HG03025 (cell line): ENCODE measurements at regions not wholly inside any gene's neighbourhood (a gene's known extent, or its start where the extent isn't known, plus 50 kb on each side); places are given as distances from the start of the nearest gene placed in this dataset.

Experiments used
- ATAC-seq: cut with Tn5 transposase; IDR thresholded peaks from one replicate; pipeline ENCODE4 v1.9.1; 2021; ENCODE audit warnings: mild to moderate bottlenecking, moderate library complexity; ENCODE audit not compliant: unreplicated experiment, low FRiP score

DNA sequence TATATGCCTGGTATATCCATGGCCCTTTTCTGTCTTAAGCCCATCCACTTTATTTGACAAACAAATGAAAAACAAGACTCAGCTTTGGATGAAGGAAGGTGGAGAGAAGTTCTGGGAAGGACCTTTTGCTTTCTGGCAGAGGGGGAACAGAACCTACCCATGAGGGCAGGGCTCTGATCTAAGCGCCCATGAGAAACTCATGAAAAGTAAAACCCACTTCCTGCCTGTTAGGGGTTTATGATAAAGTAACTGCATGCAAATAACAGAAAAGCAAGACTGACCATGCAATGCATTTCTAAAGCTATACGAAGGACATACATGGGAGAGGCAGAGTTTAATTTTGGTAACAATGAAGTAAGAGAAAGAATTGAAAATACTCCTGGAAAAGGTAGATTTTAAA is 181.9 kb upstream of the ADRA1B start:
- no peak for ATAC-seq

- no peak for ATAC-seq
Measured at GRCh38 chr5:159735036-159735435, 181.2 kb upstream of the ADRA1B start.

DNA sequence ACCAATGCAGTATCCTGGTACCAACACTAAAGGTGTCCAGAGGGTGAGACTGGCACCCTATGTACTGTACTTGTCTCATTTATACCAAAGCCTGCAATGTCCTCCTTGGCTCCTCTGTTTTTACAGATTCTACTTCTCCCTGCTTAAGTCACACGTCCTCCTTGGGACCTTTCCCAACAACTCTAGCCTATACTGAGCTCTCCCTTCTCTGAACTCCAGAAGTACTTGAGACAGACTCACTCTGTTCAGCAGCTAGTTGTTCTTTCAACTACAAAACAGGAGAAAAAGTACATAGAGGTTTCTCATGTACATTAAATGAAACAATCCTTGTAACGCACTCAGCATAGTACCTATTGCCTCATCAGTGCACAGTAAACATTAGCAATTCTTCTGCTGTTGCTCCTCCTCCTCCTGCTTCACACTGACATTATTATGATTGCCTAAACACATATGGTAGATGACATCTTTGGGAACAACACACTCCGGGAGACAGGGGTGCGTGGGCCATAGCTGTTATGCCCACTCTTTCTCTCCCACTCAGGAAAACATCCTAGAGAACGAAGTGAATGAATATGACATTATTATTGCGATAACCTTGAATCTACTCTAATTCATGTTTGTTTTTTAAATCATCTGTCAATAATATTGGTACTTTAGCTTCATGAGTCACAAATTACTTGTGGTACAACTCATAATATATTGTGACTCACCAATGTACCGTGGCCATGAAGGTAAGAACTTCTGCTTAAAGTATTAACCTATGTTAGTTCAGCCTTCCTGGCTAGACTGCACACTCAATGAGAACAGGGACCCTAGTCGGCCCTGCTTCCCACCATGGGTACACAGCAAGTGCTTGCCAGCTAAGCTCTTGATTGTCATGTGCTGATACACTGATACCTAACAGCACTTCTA is 180.3 kb upstream of the ADRA1B start:
- no peak for ATAC-seq

DNA sequence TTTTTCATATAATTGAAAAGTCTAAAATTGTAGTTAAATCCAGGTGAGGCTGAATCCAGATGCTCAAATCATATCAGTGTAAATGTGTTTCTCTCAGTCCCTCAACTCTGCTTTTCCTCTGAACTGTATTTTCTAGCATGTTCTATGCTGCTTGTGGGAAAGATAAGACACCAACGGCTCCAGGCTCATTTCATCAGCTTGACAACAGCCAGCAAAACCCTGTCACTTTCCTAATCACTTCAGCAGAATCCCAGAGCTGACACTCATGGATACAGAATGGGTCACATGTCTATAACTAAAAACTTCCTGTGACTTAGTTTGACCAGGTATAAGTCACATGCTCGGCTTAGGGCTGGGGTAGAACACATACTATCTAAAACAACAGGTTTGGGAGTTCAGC is 179.4 kb upstream of the ADRA1B start:
- ATAC-seq: no peak

DNA sequence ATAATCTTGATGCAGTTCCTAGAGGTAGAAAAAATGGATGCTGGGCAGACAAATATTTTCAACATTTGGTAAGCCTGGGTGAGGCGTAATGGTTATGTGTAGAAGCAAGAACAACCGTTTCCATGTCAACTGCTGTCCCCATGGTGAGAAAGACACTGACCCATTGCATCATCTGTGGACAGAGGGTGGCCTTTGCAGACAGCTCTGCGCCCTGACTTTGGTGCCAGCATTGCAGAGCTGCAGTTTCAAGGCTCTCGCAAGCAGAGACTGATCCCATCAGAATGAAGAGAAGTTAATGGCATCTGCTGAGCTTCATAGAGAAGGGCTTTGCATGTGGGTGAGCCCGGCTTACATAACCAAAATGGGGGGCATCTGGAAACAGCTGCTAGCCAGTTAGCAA is 179.0 kb upstream of the ADRA1B start:
- ATAC-seq: no peak

DNA sequence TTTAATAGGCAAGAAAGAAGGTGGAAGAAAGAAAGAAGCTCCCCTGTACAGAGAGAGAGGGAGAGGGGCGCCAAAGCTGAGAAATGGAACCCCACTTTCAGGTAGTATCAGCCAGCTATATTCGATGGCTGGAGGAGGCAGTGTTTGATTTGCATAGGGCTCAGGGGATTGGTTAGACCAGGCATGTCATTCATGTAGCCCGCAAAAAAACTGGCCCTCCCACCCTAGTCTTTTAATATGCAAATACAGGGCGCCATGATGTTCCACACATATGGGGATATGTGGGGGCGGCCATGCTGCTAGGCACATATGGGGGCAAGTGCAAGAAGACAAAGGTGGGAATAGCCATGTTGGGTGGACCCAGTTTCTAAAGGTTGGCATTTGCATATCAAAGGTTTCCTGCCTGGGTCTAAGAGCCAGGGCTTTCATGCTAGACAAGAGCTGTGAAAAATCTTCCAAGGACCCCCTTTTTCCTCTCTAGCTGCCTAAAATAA is 174.4 kb upstream of the ADRA1B start:
- no peak for ATAC-seq

- no peak for ATAC-seq
Measured at GRCh38 chr5:159743234-159743633, 173.0 kb upstream of the ADRA1B start.

GRCh38 chr5:159746707-159747106 is 169.6 kb upstream of the ADRA1B start:
- no peak for ATAC-seq

DNA sequence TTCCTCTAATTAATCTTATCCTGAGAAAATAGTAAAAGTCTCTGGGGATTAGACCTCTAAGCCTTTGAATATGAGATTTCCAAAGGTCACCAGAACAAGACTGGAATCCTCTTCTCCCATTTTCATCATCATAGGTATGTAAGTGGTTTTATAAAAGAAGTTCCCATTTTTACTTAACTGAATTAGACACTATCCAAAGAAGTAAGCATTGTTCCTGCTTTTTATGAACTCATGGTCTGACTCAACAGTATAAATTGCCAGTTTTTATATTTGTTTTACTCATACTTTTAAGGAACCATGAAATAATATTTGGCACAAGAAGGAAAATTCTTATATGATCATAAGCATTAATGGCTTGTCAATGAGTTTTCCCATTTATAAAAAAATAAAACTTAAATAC is 167.1 kb upstream of the ADRA1B start:
- no peak for ATAC-seq

DNA sequence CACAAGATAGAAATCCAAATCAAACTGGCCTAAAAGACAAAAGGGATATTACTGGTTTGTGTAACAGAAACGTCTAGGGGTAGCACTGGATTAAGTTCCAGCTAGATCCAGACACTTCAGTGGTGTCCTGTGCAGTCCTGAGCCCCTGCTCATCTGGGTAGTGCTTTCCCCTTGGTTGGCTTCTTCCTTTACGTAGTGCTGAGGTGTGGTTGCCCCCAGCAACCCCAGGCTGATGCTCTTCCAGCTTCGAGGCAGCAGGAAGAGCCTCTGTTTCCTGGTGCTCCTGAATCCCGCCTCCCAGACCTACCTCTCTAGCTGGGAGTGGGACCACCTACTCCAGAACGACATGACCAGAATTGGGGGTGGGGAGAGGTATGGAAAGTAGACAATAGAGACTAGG is 166.1 kb upstream of the ADRA1B start:
- ATAC-seq: no peak

DNA sequence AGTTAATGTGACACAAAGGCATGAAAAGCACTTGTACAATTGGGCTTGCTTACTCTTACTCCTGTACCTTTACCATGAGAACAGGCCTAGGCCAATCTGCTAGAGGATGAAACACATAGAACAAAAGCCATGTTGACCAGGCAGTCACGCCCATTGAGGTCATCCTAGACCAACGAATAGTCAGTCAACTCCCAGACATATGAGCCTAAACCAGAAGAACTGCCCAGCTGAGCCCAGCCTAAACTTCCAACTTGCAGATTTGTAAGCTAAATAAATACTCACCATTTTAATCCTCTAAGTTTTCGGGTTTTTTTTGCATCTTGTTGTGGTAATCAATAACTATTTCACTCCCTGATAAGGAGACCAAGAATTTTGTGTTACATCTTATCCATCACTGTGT is 164.8 kb upstream of the ADRA1B start:
- no peak for ATAC-seq

DNA sequence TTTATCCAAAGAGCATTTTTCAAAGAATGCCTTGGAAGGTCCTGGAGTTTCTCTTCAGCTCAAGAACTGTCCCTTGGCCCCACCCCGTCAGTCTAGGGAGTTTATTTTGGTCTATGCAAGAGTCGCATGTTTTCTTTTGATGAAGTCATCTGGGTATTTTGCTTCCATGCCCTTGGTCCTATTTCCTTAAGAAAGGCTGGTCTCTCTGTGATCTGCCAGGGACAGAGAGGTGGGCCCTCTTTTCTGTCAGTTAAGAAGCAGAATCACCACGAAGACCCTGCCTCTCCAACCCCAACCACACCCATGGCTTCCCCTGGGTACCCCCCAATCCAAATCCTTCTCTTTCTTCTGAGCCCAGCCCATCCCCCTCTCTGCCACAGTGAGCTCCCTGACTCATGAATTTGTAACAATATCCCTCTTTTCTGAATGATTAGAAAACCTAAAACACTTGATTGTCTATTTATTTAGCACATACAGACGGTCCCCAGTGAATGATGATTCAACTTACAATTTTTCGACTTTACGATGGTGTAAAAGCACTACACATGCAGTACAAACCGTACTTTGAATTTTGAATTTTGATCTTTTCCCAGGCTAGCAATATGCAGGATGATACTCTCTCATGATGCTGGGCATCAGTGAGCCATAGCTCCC is 163.5 kb upstream of the ADRA1B start:
- no peak for ATAC-seq

DNA sequence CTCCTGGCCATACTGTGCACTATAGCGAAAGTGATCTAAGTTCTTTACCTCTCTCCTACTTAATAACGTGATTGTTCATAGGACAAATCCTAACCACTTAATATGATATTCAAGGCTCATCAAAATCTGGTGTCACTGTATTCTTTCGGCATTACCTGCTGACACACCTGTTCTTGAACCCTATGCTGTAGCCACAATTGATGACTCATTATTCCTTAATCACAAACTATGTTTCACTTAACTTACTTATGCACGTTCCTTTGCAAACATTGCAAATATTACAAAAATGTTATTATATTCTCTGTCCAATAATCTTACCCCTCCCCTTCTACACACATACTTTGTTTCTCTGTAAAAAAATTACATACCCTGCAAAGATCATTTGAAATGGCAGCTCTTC is 158.1 kb upstream of the ADRA1B start:
- no peak for ATAC-seq

DNA sequence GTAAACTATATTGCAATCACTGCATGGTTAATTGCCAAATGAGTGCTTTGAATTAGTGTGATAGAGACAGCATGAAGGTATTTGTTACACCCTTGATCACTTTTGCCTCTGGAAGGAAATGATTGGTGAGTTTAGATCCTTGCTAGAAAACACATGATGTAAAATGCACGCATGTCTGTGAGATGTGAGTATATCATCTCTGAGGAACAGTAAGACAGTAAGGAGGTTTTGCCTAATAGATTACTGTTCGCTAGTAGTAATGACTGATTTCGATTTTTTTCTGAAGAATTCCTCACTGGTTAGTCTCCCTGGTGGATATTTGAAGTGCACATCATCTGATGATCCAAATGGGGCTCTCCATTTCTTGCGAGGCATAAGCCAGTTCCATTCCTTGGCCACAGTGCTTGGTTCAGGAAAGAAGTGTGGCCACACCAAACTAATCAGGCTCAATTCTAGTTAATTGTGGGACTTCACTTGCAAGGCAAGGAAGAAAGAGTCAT is 156.4 kb upstream of the ADRA1B start:
- no peak for ATAC-seq

DNA sequence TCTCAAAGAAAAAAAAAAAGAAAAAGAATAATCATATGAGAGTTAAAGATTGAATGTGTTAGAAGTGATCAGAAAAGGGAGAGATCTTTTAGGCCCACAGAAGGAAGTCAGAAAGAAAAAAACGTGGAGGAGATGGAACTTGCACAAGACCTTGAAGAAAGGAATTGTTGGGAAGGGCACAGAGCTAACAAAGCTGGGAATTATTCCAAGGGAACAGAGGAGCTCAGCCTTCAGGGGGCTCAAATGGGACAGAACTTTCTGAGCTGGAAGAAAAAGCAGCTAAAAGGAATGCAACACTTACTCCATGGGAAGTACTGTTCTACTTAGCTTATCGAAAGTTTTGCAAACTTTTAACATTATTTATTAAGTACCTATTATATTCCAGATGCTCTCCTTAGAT is 153.4 kb upstream of the ADRA1B start:
- no peak for ATAC-seq

- ATAC-seq: no peak
Measured at GRCh38 chr5:159763562-159763961, 152.7 kb upstream of the ADRA1B start.

DNA sequence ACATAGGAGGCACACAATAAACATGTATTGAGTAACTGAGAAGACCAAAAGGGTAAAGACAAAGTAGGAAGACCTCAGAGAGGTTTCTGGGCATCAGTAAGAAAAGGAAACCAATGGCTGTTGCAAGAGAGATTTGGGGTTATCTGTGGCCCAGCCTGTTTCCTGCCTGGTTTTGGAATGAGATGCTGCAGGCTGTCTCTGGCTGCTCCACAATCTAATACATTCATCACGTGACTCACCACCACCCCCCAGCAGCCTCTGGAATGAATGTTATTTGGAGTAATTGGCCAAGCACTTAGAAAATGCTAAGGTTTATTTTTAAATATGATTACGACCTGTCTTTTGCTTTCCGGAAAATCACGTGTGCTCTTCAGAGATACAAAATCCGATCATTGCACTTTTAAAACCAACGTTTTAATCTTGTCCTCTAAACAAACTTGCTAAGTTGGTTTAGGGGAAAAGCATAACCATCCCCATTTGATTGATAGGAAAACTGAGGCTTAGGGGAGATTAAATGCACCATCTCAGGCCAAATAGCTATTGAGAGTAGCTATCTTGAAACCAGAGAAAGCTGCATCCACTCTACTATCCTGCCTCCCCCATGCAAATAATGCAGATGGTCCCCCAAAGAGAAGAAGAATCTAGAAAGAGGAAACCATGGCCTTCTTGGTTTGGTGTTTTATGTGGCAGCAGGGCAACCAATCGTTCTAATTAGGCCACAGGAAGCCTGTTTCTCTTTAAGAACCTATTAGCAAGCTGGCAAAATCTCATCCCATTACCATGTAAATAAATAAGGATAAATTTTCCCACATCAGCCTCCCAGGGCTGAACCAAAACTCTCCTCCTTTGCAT is 151.8 kb upstream of the ADRA1B start:
- no peak for ATAC-seq

DNA sequence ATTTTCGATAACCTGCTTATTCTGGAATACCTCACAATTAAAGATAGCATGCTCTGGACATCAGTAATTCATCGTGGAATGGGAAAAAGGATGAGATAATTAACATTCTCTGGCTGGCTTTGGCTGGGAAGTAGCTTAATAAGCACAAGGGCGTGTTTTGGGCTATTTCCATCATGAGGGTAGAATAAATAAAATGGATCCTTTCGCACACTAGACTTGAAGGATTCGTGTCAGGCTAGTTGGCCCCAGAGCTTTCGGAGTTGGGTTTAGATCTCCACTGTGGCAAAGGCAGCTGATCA is 151.2 kb upstream of the ADRA1B start:
- no peak for ATAC-seq

- no peak for ATAC-seq
Measured at GRCh38 chr5:159765760-159766517, 150.3 kb upstream of the ADRA1B start.

DNA sequence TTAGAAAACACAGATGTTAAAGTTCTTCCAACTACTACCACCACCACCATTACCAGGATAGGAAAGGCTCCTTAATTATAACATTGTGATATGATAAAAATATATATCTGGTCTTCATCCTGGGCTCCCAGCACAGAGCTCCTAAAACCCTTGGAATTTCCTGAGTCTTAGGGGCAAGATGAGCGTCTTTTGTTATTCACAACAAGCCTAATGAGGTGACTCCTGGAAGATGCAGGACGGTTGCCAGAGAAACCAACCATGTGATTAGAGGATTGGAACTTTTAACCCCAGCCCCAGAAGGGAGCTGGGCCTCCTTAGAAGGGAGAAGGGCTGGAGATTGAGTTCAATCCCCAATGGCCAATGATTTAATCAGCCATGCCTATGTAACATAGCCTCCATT is 148.0 kb upstream of the ADRA1B start:
- no peak for ATAC-seq
